ENCODE measurements at regions not wholly inside any gene's neighbourhood (a gene's known extent, or its start where the extent isn't known, plus 50 kb on each side); places are given as distances from the start of the nearest gene placed in this dataset.

DNA sequence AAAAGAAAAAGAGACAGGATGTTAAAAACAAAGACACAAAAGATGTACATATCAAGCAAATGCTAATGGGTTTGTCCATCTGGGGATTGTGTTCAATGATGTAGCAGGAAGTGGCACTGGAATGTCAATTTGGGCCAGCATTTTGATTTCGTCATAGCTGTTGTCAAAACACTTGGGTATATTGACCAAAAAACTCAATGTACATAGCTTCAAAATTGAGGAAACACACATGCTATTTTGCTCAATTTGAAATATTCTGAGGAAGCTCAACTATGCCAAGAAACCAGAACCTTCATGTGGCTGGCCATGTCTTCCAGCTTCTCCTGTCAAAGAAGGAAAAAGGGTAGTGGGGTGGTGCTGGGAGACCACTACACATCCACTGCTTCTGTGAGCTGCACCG is 212.7 kb upstream of the GHITM start:
- H3K9me3 ChIP-seq (ENCODE audit: control insufficient read depth in 1 of 2, low read length in 2 of 2) = no peaks in the 10 kb centered on the region
- H3K36me3 ChIP-seq (ENCODE audit: control insufficient read depth in 1 of 2, insufficient read depth in 2 of 2, low read length in 2 of 2) = no peaks in the 10 kb centered on the region

DNA sequence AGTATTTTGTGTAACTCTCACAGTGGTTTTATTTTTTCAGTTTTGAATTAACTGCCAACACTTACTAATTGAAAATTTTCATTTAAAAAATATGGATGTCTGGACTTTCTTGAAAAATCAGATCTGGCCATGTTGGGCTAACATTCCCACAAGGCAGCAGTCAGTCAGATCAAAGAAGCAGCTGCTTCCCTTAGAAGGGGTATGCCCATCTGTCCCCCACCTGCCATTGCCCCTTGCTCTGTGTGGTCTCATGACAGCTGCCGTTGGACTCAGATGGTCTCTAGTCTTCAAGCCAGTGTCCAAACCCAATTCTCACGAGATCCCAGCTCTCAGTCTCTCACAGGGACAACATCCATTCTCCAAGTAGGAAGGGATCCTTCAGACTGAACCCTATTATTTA is 212.1 kb upstream of the GHITM start:
- no peaks in the 10 kb centered on the region for H3K36me3 ChIP-seq (ENCODE audit: control insufficient read depth in 1 of 2, insufficient read depth in 2 of 2, low read length in 2 of 2)
- no peaks in the 10 kb centered on the region for H3K27me3 ChIP-seq (ENCODE audit: low read depth, low read length)
- no peak overlapping the region for H3K27ac ChIP-seq (ENCODE audit: low read length)
- H3K4me1 ChIP-seq (ENCODE audit: control insufficient read depth in 1 of 2, insufficient read depth in 2 of 2, low read length in 2 of 2) = no peaks in the 10 kb centered on the region
- H3K9me3 ChIP-seq (ENCODE audit: control insufficient read depth in 1 of 2, low read length in 2 of 2) = no peaks in the 10 kb centered on the region
- no peak overlapping the region for H3K4me3 ChIP-seq (ENCODE audit: low read depth in 1 of 2, low read length in 2 of 2)

More for the DNA sequence above, 212.7 kb upstream of the GHITM start:
- no peak overlapping the region for H3K27ac ChIP-seq (ENCODE audit: low read length)
- no peaks in the 10 kb centered on the region for H3K4me1 ChIP-seq (ENCODE audit: control insufficient read depth in 1 of 2, insufficient read depth in 2 of 2, low read length in 2 of 2)
- no peaks in the 10 kb centered on the region for H3K27me3 ChIP-seq (ENCODE audit: low read depth, low read length)
- H3K4me3 ChIP-seq (ENCODE audit: low read depth in 1 of 2, low read length in 2 of 2) = no peak overlapping the region

DNA sequence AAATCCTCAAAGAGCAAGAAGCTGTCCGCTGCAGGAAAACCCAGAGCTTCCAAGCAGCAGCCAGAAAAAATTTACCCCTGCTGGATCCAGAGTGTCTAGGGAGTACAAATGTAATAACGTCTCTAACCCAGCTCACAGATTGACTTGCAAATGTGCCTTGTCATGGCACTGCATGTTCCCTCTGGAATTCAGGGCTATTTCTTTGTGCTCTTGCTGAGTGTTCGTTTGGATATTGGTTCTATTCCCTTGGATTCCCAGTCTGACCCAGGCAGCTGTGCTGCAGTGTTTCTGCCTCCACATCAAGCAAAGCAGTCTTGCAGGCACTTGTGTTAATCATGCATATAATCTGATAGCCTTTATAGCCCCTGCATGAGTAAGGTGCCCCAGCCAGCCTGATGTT is 209.9 kb upstream of the GHITM start:
- Histone ChIP-seq H3K36me3 (ENCODE audit: control insufficient read depth in 1 of 2, insufficient read depth in 2 of 2, low read length in 2 of 2) (no peaks in the 10 kb centered on the region), H3K9me3 (ENCODE audit: control insufficient read depth in 1 of 2, low read length in 2 of 2) (no peaks in the 10 kb centered on the region), H3K4me3 (ENCODE audit: low read depth in 1 of 2, low read length in 2 of 2) (no peak overlapping the region), H3K27ac (ENCODE audit: low read length) (no peak overlapping the region), H3K4me1 (ENCODE audit: control insufficient read depth in 1 of 2, insufficient read depth in 2 of 2, low read length in 2 of 2) (no peaks in the 10 kb centered on the region), H3K27me3 (ENCODE audit: low read depth, low read length) (no peaks in the 10 kb centered on the region)

DNA sequence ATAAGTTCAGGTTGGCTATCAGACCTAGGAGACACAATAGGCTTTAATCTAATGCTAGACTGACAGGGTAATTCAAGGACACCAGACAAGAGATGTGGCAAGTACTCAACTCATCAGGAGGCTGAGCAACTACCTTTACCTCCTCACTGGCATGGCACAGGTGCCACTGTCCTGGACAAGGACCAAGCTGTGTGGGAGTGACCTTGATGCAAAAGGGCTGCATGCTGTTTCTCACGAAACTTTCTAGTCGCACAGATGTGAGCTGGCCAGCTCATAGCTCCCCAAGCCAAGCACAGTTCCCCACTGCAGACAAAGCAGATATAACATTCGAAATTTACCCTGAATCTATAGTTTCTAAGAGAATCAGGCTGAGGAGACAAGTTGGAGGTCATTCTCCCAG is 207.6 kb upstream of the GHITM start:
- no peaks in the 10 kb centered on the region for H3K4me1 ChIP-seq (ENCODE audit: control insufficient read depth in 1 of 2, insufficient read depth in 2 of 2, low read length in 2 of 2)
- H3K27me3 ChIP-seq (ENCODE audit: low read depth, low read length) = no peaks in the 10 kb centered on the region
- H3K9me3 ChIP-seq (ENCODE audit: control insufficient read depth in 1 of 2, low read length in 2 of 2) = no peaks in the 10 kb centered on the region
- H3K27ac ChIP-seq (ENCODE audit: low read length) = no peak overlapping the region
- no peaks in the 10 kb centered on the region for H3K36me3 ChIP-seq (ENCODE audit: control insufficient read depth in 1 of 2, insufficient read depth in 2 of 2, low read length in 2 of 2)
- H3K4me3 ChIP-seq (ENCODE audit: low read depth in 1 of 2, low read length in 2 of 2) = no peak overlapping the region

DNA sequence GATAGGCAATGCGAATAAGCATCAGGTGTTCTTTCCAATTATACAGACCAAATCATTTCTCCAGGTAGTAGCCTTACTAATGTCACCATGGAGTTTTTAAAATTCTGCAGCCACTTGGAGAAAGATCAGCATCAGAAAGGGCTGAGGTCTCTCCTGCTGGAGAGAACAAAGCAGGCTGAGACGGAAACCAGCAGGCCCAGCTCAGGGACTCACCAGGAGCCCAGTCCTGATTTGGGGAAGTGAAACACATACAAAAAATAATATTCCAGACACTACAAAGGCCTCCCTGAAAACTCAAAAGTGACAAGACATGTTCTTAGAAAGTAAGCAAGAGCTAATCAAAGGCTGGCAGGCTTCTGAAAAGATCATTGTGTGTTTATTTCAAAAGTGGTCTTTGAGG is 207.1 kb upstream of the GHITM start:
- no peaks in the 10 kb centered on the region for H3K27me3 ChIP-seq (ENCODE audit: low read depth, low read length)
- H3K4me1 ChIP-seq (ENCODE audit: control insufficient read depth in 1 of 2, insufficient read depth in 2 of 2, low read length in 2 of 2) = no peaks in the 10 kb centered on the region
- no peak overlapping the region for H3K4me3 ChIP-seq (ENCODE audit: low read depth in 1 of 2, low read length in 2 of 2)
- H3K36me3 ChIP-seq (ENCODE audit: control insufficient read depth in 1 of 2, insufficient read depth in 2 of 2, low read length in 2 of 2) = no peaks in the 10 kb centered on the region
- no peak overlapping the region for H3K27ac ChIP-seq (ENCODE audit: low read length)
- H3K9me3 ChIP-seq (ENCODE audit: control insufficient read depth in 1 of 2, low read length in 2 of 2) = no peaks in the 10 kb centered on the region

DNA sequence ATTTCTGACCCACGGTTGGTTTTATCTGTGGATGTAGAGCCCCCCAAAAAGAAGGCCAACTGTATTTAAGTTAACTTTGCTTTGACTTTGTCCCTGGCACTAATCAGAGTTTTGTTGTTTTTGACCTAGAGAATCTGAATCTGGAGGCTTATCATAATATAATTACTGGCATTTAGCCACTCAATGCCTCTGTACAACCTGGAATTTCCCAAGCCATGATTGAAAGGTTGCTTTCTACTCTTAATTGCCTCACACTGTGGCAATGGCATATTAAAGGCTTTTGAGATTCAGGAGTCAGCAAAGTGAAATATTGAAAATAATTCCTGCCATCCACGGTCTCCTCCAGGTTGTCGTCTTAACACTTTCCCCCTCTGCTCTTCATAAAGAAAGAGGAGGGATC is 205.2 kb upstream of the GHITM start:
- no peaks in the 10 kb centered on the region for H3K4me1 ChIP-seq (ENCODE audit: control insufficient read depth in 1 of 2, insufficient read depth in 2 of 2, low read length in 2 of 2)
- H3K4me3 ChIP-seq (ENCODE audit: low read depth in 1 of 2, low read length in 2 of 2) = no peak overlapping the region
- H3K9me3 ChIP-seq (ENCODE audit: control insufficient read depth in 1 of 2, low read length in 2 of 2) = no peaks in the 10 kb centered on the region
- no peaks in the 10 kb centered on the region for H3K27me3 ChIP-seq (ENCODE audit: low read depth, low read length)
- no peak overlapping the region for H3K27ac ChIP-seq (ENCODE audit: low read length)
- no peaks in the 10 kb centered on the region for H3K36me3 ChIP-seq (ENCODE audit: control insufficient read depth in 1 of 2, insufficient read depth in 2 of 2, low read length in 2 of 2)

DNA sequence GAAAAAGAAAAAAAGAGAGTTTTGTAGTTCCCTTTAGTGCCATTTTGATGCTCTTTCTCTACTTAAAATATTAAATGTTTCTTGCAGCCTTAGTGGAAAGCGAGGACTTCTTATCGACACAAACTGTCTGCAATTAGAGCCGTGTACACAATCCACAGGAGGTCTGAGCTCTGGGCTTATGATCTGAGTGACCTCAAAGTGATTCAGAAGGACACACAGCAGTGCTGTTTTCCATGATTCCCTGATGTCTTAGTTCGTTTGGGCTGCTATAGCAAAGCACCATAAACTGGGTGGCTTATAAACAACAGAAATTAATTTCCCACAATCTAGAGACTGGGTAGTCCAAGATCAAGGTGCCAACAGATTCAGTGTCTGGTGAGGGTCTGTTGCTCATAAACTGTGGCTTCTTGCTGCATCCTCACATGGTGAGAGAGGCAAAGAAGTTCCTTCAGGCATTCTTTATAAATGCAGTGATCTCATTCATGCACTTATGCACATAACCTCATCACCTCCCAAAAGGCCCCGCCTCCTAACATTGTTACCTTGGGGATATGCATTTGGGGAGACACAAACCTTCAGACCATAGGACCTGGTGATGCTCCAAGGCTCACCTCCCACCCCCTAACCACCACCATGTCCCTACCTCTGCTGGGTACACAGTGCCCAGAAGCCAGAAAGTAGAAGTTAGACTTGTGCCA is 204.5 kb upstream of the GHITM start:
- Histone ChIP-seq H3K27ac (ENCODE audit: low read length) (no peak overlapping the region), H3K36me3 (ENCODE audit: control insufficient read depth in 1 of 2, insufficient read depth in 2 of 2, low read length in 2 of 2) (no peaks in the 10 kb centered on the region), H3K4me3 (ENCODE audit: low read depth in 1 of 2, low read length in 2 of 2) (no peak overlapping the region), H3K27me3 (ENCODE audit: low read depth, low read length) (no peaks in the 10 kb centered on the region), H3K4me1 (ENCODE audit: control insufficient read depth in 1 of 2, insufficient read depth in 2 of 2, low read length in 2 of 2) (no peaks in the 10 kb centered on the region), H3K9me3 (ENCODE audit: control insufficient read depth in 1 of 2, low read length in 2 of 2) (no peaks in the 10 kb centered on the region)

DNA sequence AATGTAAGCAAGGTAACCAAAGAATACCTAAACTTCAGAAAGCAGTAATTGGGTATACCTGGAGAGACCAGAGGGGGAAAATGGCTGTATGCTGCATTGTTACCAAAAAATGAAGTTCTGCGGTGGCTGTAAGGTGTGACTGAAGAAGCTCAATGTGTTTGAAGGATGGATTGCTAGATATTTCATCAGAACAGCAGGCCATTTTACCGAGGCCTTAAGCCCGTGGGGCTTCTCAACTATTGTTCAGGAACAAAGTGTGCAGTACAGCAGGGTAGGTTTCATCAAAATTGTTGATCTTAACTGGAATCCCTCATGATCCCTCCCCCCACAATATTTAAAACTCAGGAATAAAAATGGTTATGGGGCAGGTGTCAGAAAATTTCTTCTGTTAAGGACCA is 204.0 kb upstream of the GHITM start:
- no peaks in the 10 kb centered on the region for H3K36me3 ChIP-seq (ENCODE audit: control insufficient read depth in 1 of 2, insufficient read depth in 2 of 2, low read length in 2 of 2)
- H3K9me3 ChIP-seq (ENCODE audit: control insufficient read depth in 1 of 2, low read length in 2 of 2) = no peaks in the 10 kb centered on the region
- no peak overlapping the region for H3K27ac ChIP-seq (ENCODE audit: low read length)
- no peaks in the 10 kb centered on the region for H3K27me3 ChIP-seq (ENCODE audit: low read depth, low read length)
- H3K4me3 ChIP-seq (ENCODE audit: low read depth in 1 of 2, low read length in 2 of 2) = no peak overlapping the region
- H3K4me1 ChIP-seq (ENCODE audit: control insufficient read depth in 1 of 2, insufficient read depth in 2 of 2, low read length in 2 of 2) = no peaks in the 10 kb centered on the region

DNA sequence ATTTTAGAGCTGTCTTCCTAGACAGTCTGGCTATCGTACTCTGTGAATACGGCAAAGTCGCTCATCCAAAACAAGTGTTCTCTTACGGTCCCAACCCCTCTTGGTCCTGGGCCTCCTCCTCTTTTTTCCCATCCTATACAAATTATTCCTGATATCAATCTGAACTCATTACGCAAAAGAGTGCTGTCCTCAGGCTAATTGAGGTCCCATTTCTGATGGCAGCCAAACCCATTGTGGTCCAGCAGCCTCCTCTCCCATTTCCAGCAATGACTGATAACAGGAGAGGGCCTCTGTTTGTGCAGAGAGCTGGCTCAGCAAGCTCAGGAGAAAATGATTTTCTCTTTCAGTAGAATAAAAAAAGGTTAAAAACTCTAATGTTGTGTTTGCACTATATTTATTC is 203.4 kb upstream of the GHITM start:
- no peaks in the 10 kb centered on the region for H3K36me3 ChIP-seq (ENCODE audit: control insufficient read depth in 1 of 2, insufficient read depth in 2 of 2, low read length in 2 of 2)
- H3K27ac ChIP-seq (ENCODE audit: low read length) = no peak overlapping the region
- no peaks in the 10 kb centered on the region for H3K27me3 ChIP-seq (ENCODE audit: low read depth, low read length)
- H3K4me1 ChIP-seq (ENCODE audit: control insufficient read depth in 1 of 2, insufficient read depth in 2 of 2, low read length in 2 of 2) = no peaks in the 10 kb centered on the region
- H3K9me3 ChIP-seq (ENCODE audit: control insufficient read depth in 1 of 2, low read length in 2 of 2) = no peaks in the 10 kb centered on the region
- no peak overlapping the region for H3K4me3 ChIP-seq (ENCODE audit: low read depth in 1 of 2, low read length in 2 of 2)

DNA sequence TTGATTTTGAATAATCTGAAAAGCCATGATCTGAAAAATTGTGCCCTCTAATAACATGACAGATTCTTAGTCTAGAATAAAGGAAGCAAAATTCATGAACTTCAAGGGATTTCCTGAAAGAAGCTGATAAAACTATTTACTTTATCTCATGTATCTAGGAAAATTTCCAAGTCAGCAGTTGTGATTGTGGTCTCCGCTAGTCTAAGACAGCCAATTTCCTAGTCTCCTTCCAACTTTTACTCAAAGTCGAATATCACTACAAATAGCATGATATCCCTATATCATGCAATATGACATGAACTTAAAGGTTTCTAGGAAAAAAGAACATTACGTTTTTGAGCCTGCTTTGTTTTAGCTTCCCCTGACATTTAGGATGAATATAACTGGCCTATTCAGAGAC is 202.1 kb upstream of the GHITM start:
- H3K4me1 ChIP-seq (ENCODE audit: control insufficient read depth in 1 of 2, insufficient read depth in 2 of 2, low read length in 2 of 2) = no peaks in the 10 kb centered on the region
- H3K9me3 ChIP-seq (ENCODE audit: control insufficient read depth in 1 of 2, low read length in 2 of 2) = no peaks in the 10 kb centered on the region

DNA sequence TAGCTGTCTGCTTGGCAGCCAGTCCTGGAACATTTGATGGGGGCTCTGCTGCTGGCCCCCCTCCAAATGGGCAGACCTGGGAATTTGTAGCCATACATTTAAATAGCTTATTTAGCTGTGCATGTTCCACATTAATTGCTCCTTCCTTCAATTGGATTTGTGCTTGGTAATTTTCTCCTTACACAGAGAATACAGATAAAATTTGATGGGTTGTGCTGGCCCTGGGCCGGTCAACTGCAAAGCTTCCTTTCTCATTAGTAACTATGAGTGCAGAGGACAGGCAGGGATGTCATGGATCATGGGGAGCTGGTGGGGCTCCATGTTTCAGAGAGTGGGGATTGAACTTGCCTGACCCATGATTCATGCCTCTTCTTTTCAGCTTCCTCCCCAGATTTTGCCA is 201.5 kb upstream of the GHITM start:
- Histone ChIP-seq H3K9me3 (ENCODE audit: control insufficient read depth in 1 of 2, low read length in 2 of 2) (no peaks in the 10 kb centered on the region), H3K4me3 (ENCODE audit: low read depth in 1 of 2, low read length in 2 of 2) (no peak overlapping the region), H3K27me3 (ENCODE audit: low read depth, low read length) (no peaks in the 10 kb centered on the region), H3K4me1 (ENCODE audit: control insufficient read depth in 1 of 2, insufficient read depth in 2 of 2, low read length in 2 of 2) (no peaks in the 10 kb centered on the region), H3K27ac (ENCODE audit: low read length) (no peak overlapping the region), H3K36me3 (ENCODE audit: control insufficient read depth in 1 of 2, insufficient read depth in 2 of 2, low read length in 2 of 2) (no peaks in the 10 kb centered on the region)

More for the DNA sequence above, 202.1 kb upstream of the GHITM start:
- Histone ChIP-seq H3K36me3 (ENCODE audit: control insufficient read depth in 1 of 2, insufficient read depth in 2 of 2, low read length in 2 of 2) (no peaks in the 10 kb centered on the region), H3K4me3 (ENCODE audit: low read depth in 1 of 2, low read length in 2 of 2) (no peak overlapping the region), H3K27ac (ENCODE audit: low read length) (no peak overlapping the region), H3K27me3 (ENCODE audit: low read depth, low read length) (no peaks in the 10 kb centered on the region)

DNA sequence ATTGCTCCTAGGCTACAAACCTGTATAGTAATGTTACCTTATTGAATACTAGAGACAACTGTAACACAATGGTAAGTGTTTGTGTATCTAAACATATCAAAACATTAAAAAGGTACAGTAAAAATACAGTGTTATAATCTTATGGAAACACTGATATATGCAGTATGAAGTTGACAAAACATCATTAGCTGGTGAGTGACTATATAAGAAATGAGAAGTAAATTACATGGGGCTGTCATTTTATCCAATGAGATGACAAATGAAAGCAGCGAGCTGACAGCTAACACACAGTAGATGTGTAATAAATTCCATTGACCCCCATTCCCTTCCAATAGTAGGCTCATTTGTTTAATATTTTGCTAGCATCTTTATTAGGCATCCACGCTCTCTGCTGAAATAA is 198.1 kb upstream of the GHITM start:
- Histone ChIP-seq H3K27me3 (ENCODE audit: low read depth, low read length) (no peaks in the 10 kb centered on the region), H3K36me3 (ENCODE audit: control insufficient read depth in 1 of 2, insufficient read depth in 2 of 2, low read length in 2 of 2) (no peaks in the 10 kb centered on the region), H3K9me3 (ENCODE audit: control insufficient read depth in 1 of 2, low read length in 2 of 2) (no peaks in the 10 kb centered on the region)

More for the DNA sequence above, 198.1 kb upstream of the GHITM start:
- Histone ChIP-seq H3K4me1 (ENCODE audit: control insufficient read depth in 1 of 2, insufficient read depth in 2 of 2, low read length in 2 of 2) (no peaks in the 10 kb centered on the region), H3K4me3 (ENCODE audit: low read depth in 1 of 2, low read length in 2 of 2) (no peak overlapping the region), H3K27ac (ENCODE audit: low read length) (no peak overlapping the region)

All from muscle layer of duodenum (tissue), 2 donors.